ENCODE measurements at regions not wholly inside any gene's neighbourhood (a gene's known extent, or its start where the extent isn't known, plus 50 kb on each side); places are given as distances from the start of the nearest gene placed in this dataset.

- TF ChIP-seq YY1 (IDR thresholded peaks at IDR 0.05; ENCODE audit: low read depth, low read length) (no peak), SRF (IDR thresholded peaks at IDR 0.05; ENCODE audit: low read depth, low read length) (no peak), ATF2 (IDR thresholded peaks at IDR 0.05; ENCODE audit: low read length) (no peak), NRF1 (IDR thresholded peaks at IDR 0.05; ENCODE audit: low read depth, low read length) (no peak), TCF12 (IDR thresholded peaks at IDR 0.05; ENCODE audit: low read depth, low read length) (no peak)
These were observed 54.8 kb upstream of the PAM start (continued) for GRCh38 chr5:102700120-102700831.
